HG02763 (cell line): ENCODE measurements at regions not wholly inside any gene's neighbourhood (a gene's known extent, or its start where the extent isn't known, plus 50 kb on each side); places are given as distances from the start of the nearest gene placed in this dataset.
"Not testable (repeated sequence)": the region's sequence is repeated elsewhere in the genome, so short reads cannot be mapped to it uniquely, and the experiment has no call there.

Experiments used
- ATAC-seq: cut with Tn5 transposase; IDR thresholded peaks from one replicate; pipeline ENCODE4 v1.9.1; 2021; ENCODE audit warnings: mild to moderate bottlenecking, moderate library complexity; ENCODE audit not compliant: unreplicated experiment

DNA sequence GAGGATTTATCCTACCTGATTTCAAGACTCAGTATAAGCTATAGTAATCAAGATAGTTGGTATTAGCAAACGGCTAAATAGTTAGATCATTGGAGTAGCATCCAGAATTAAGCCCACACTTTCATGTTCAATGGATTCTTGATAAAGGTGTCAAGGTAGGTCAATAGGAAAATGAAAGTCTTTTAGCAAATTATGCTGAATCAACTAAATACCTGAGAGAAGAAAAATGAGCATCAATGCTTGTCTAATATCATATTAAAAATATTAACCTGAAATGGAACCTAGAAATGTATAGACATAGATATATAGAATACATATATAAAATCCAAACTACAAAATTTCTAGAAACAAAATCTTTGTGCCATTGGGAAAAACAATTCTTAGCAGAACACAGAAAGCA, 685.6 kb downstream of the DTWD2 start:
- ATAC-seq = no peak

DNA sequence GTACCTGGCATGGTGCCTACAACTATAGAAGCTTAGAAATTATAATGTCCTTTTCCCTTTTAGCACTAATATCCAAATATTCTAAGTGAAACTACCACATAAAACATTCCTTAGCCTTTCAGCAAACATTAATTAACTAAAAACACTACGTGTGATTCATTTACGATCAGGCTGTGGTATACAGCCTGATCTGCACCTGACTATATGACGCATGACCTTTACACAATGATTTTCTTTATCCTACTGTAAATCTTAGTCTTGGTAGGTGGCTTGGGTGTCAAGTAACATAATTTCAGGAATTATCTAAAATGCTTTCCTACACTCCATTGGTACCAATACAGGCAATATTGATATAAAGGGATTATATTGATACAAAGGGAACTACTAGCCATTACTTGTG, 686.7 kb downstream of the DTWD2 start:
- no peak for ATAC-seq

DNA sequence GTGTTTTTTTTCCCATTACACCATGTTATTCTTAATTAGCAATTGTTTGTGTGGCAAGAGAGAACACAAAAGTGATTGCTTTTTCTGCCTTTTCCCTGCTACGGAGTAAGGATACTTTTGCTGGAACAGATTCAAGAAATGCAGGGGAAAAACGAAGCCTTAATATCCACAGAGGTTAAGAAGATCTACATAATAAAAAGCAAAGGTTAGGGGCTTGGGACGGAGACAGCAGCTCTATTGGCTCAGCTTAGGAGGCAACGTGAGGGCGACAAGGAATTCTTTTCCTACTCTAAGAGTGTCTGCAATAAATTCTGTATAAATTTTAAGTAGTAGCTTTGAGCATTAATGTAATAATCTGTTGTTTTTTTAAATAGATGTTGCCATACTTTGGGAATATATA, 693.3 kb downstream of the DTWD2 start:
- no peak for ATAC-seq

DNA sequence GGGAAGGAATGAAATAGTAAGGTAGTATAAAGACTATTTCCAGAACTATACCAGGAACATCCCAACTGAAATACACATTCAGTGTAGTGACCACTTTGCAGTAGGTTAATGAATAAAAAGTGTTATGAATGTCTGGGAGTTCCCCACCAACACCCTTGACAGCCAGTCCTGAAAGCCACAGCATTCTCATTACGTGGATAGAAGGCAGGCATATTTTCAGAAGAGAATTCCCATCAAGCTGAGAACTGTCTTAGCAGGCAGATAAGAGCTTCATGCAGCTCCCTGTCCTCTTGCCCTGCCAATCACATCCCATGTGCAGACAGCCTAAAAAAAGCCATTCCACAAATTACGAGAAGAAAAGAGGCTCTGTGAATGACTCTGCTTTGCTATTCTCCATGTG, 695.0 kb downstream of the DTWD2 start:
- ATAC-seq = peak; percentile 53

DNA sequence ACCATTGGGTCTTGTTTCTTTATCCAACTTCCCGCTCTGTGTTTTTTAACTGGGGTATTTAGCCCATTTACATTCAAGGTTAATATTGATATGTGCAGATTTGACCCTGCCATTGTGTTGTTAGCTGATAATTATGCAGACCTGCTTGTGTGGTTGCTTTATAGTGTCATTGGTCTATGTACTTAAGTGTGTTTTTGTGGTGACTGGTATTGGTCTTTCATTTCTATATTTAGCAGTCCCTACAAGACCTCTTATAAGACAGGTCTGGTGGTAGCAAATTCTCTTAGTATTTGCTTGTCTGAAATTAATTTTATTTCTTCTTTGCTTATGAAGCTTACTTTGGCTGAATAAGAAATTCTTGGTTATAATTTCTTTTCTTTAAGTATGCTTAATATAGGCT, 698.1 kb downstream of the DTWD2 start:
- no peak for ATAC-seq

DNA sequence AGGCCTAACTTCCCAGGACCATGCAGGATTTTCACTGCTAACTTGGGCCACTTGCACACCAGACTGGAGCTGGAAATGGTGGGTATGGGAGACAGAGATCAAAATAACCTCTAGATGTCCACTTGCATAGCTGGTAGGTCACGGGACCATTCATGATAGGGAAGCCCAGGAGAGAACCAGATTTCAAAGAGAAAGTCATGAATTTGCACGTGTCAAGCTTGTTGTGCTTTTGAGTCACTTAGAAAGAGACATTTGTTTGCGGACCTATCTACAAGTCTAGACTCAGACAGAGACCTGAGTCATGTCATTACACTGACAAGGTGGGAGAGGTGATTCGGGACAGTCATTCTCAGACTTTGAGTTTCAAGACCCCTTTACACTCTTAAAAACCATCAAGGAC, 704.1 kb downstream of the DTWD2 start:
- ATAC-seq = not testable (repeated sequence)

DNA sequence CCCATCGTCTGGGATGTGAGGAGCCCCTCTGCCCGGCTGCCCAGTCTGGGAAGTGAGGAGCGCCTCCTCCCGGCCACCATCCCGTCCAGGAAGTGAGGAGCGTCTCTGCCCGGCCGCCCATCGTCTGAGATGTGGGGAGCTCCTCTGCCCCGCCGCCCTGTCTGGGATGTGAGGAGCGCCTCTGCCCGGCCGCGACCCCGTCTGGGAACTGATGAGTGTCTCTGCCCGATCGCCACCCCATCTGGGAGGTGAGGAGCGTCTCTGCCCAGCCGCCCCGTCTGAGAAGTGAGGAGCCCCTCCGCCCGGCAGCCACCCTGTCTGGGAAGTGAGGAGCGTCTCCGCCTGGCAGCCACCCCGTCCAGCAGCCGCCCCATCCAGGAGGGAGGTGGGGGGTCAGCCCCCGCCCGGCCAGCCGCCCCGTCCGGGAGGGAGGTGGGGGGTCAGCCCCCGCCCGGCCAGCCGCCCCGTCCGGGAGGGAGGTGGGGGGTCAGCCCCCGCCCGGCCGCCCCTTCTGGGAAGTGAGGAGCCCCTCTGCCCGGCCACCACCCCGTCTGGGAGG, 705.8 kb downstream of the DTWD2 start:
- ATAC-seq = not testable (repeated sequence)

DNA sequence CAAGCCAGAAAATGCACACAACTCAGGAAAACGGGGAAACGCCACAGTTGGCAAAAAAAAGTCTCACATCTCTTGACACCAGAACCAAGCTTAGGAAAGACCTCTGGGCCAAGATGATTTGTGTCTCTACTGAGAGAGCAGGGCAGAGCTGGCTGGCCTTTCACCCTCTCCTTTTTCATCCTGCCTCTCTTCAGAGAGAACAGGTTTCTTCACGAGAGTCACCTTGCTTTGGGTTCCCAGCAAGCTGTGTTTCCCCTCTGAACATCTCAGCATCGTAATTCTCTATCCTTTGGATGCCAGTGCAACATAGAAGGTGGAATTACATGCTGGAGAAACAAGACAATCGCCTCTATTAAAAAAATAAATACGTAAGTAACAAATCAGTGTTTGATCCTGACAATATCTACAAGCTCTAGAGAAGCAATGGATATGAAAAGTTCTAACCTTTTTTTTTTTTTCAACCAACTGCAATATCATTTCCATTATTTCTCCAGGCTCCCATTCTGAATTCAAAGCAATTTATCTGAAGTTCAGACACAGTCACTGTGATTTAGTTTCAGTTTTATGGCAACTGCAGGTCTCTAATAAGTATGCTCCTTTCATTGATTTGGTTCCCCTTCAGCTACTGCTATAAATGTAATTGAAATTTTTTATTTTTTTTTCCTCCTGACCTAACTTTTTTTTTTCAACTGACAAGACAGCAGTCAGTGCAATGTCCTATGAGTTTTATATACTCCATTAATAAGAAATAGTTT, 708.6 kb downstream of the DTWD2 start:
- no peak for ATAC-seq

DNA sequence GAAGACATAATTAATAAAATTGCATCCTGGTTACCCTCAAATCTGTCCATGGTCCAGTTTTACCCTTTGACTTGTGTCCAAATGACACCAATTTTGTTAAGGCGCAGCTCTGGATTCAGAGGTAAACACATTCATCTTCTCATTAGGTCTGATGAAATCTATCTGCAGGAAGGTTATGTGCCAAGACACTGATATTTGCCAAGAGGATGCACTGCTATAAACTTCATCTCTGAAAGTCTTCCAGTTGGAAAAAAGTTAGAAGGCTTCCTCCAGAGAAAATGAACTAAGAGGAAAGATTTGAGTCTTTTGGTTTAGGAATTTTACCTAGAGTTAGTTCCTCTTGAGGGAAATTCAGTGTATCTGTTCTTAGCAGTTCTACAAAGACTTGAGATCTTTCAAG, 717.8 kb downstream of the DTWD2 start:
- ATAC-seq = no peak

DNA sequence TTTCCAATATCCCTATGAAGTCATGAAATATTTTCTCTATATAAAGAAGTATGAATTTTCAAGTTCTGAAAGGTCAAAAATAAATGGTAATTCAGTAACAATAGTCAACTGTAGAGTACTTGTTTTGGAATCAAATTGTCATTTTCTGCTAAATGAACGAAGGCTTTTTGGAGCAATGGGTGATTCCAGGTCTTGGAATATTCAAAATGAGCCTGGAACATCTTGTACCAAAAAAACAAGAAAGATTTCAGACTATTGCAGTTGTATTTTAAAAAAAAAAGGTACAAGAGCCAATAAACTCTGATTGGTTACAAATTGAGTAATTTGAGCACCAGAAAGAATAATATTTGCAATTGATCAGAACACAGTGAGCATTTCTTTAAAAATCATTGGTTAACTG, 730.1 kb downstream of the DTWD2 start:
- ATAC-seq = no peak

DNA sequence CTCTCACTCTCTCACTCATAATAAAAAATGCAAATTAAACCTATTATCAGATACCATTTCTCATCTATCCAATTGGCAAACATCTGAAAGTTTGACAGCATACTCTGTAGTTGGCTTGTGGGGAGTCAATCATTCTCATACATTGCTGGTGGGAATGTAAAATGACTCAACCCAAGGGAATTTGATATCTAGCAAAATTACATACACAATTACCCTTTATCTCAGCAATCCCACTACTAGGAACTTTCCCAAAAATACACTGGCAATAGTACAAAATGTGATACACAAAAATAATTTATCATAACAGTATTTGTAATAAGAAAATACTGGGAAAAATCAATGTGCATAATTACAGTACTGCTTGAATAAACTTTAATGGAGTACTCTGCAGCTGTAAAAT, 731.3 kb downstream of the DTWD2 start:
- ATAC-seq = no peak

DNA sequence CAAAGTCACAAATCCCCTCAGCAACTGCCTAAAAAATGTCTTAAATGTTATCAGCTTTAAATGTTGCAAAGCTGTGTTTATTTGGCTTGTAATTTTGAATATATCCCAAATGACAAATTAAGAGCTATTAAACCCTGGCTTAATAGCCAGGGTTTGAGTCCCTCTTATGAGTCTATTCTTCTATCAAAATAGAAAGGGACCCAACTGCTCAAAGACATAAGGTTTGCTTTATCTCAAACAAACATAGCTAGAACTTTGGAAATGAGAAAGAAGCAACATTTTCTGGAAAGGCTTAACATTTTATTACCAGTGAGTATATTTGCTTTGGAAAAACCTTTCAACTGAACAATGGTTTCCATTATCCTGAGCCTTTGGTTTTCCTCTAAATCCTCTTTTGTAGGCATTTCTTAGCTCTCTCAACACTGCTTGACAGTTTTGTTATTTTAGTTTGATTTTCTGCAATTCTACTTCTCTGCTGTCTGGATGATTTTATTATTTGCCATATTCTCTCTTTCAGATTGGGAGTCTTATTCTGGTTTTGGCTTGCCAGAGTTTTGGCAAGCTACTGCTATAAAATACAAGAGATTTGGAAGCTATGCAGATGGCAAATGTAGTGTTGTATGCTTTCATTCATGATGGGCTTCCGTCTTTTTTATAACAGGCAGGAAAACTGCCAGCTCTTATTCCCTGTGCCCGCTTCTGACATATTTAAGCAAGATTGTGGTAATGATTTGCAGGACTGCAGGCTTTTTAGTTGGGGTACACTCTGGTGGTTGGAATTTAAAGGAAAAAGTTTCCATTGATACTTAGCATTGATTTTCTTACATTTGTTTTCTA, 734.9 kb downstream of the DTWD2 start:
- no peak for ATAC-seq

DNA sequence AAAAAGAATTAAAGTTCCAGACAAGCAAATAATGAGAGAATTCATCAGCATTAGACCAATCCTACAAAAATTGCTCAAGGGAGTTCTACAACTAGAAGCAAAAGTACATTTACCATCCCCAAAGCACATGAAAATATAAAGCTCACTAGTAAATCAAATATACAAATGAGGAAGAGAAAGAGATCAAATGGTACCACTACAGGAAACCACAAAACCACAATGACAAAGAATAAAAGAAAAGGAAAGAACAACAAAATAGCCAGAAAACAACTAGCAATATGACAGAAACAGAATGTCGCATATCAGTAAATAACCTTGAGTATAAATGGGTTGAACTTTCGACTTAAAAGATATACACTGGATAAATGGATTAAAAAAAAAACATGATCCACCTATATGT, 739.0 kb downstream of the DTWD2 start:
- ATAC-seq = no peak

DNA sequence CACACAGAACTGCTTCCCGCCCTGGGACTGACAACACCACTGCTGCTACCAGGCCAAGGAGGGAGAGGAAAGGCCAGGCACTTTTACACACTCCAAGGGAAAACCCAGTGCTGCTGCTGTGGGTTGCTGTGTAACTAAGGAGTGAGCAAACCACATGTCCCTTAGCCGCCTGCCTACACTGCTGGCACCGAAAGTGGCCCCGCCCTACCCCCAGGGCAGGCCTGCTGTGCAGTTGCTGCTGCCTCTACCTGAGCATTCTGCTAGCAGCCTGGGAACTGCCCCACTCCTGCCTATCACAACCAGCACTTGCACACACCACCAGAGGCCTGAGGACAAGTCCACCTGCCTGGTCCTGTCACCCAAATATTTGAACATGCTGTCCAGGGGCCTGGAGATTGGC, 740.9 kb downstream of the DTWD2 start:
- no peak for ATAC-seq

DNA sequence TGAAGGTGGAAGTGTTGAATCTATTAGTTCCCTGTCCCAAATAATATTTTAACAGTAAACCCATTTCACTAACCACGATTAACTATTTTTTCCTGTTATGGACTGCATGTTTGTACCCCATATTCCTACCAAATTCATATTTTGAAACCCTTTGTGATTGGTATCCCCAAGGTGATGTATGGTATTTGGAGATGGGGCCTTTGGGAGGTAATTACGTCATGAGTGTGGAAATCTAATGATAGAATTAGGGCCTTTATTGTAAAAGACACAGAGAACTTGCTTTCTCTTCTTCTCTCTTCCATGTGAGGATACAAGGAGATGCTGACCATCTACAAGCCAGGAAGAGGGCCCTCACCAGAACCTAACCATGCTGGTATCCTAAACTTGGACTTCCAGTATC, 744.7 kb downstream of the DTWD2 start:
- no peak for ATAC-seq

DNA sequence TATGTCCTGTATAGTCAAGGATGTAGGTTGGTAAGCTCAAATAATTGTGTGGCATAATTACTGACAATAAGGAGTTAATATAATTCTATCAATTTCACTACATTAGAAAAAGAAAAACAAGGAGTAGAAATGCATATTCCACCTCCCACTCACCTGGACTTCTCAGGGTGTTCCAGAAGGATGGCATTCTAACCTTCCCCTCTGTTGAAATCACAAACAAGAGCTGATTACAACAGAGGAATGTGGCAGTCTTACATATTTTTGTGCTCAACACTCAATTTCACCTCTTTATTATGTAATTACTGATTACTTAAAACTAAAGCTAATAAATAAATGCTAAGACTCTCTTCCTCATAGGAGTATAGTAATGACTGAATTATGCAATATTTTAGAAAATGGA, 745.3 kb downstream of the DTWD2 start:
- no peak for ATAC-seq

DNA sequence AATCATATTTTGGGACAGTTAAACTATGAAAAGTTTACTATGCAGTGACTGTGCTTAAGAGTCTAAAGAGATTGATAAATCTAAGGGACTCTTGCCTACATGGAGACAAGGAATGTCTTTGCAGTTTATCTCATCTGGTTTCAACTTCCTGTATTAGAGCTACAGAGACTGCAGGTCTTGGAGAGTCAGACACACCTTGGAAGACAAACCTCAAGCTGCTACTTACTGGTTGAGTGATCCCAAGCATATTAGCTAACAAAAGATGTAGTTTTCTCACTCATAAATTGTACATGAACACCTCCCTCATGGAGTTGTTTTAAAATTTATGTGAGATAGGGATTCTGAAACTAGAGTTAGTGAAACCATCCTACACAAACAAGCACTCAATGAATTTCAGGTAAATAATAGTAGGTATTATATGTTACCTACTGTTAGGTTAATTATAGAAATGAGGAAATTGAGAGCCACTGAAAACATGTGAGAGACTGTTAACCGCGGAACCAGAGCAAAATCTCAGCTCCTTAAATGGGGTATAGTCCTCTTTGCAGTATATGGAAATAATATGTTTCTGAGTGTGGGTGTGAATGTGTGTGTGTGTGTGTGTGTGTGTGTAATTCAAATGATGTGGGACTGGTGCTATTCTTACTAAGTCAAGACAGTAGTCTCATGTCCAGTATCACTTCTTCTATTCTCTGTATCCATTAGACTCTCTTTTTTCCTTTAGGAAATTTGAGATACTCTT, 752.1 kb downstream of the DTWD2 start:
- no peak for ATAC-seq

DNA sequence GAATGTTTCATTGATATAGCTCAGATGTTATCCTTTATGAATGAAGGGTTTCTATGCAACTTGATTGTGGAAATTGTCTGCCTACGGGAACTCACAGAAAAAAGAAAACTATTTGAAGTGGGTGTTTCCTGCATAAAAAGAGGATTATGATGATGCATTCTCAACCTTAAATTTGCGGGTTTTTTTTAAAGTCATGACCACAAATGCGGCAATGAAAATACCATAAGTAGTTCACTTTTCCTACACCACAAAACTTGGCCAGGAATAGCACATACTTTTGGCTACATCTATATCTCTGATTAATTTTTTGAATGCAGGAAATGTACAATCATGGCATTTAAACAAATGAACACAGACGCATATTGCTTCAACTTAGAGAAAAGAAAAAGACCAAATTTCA, 754.7 kb downstream of the DTWD2 start:
- no peak for ATAC-seq

DNA sequence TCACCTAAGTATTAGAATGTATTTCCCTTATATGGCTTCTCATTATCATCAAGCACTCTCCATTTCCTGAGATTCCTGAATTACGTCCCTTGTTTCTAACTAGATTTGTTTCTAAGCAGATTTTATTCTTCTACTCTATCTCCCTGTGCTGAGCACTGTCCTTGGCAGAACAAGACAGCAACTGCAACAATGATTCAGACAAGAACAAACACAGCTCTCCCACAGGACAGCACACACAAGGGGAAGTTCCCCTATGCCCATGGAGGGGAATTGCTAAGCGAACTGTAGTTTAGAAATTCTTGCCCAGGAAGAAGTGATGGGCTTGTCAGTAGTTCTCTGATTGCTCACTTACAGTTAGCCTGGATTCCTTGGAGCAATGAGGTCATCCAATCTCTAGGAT, 759.9 kb downstream of the DTWD2 start:
- no peak for ATAC-seq

DNA sequence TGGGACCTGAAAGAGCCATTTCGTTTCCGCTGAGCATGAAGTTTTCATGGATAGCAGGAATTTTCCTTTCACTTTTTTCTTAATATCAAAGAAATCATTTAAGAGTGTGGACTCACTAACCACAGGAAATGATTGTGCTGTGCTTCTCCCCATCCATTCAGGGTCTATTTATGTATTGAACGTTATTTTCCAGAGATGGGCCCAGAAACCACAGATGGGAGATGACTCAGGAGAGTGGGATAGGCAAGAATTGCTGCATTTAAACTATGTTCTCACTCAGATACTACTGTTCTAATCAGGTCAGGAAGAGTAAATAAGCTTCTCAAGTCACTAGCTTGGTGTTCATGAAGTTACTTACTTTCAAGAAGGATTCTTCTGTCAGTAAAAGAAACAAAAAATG, 763.8 kb downstream of the DTWD2 start:
- no peak for ATAC-seq

DNA sequence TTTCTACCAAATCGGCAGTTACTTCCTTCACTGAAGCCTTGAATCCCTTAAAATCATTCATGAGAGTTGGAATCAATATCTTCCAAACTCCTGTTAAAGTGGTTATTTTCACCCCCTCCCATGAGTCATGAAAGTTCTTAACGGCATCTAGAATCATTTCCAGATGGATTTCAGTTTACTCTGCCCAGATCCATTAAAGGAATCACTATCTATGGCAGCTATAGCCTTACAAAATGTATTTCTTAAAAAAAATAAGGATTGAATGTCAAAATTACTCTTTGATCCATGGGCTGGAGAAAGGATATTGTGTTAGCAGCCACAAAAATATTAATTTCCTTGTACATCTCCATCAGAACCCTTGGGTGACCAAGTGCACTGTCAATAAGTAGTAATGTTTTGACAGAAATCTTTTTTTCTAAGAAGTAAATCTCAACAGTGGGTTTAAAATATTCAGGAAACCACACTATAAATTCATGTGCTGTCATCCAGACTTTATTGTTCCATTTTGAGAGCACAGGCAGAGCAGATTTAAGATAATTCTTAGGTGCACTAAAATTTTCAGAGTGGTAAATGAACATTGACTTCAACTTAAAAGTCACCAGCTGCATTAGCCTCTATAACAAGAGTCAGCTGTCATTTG, 767.7 kb downstream of the DTWD2 start:
- ATAC-seq = no peak
